GM19372 (cell line): ENCODE measurements at regions not wholly inside any gene's neighbourhood (a gene's known extent, or its start where the extent isn't known, plus 50 kb on each side); places are given as distances from the start of the nearest gene placed in this dataset.

ENCODE experiments used
- ATAC-seq: cut with Tn5 transposase; IDR thresholded peaks from one replicate; pipeline ENCODE4 v1.9.1; 2021; ENCODE audit warnings: mild to moderate bottlenecking, low read depth, moderate library complexity; ENCODE audit not compliant: unreplicated experiment

DNA sequence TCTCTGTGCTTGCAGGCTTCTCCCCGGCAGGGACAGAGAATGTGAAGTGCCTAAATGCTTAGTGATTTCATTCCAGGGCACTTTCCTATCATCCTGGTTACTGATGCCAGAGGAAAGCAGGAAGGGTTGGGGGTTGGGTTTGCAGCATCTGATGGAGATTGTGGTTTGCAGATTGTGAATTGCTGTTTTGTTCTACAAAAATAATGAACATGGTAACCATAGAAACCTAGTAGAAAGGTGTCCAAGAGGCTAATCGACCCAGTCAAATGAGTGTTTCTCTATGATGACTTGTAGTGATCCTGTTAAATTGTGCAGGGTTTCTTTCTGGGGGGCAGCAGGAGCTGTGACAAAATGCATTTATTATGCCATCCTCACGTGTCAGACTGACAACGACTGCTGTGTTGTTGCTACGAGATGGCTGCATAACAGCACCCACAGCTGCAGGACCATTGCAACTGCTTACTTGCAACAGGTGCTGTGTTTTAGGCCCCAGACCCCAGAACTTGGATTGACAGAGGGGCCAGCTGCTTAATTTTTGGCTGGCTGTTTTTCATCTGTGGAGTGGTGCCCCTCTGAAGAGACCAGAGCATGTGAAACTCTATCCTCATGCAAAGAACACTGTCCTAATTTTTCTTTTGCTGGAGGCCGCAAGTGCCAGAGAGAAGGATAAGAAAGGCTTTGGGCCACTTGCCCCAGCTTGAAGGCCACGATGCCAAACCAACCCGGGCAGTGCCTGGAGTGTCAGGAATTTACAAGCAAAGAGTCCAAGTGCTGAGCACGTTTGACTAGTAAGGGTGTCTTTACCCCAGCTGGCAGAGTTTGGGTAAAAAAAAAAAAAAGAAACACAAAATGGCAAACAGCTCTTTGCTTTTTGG is 397.8 kb downstream of the GADD45G start:
- no peak for ATAC-seq

DNA sequence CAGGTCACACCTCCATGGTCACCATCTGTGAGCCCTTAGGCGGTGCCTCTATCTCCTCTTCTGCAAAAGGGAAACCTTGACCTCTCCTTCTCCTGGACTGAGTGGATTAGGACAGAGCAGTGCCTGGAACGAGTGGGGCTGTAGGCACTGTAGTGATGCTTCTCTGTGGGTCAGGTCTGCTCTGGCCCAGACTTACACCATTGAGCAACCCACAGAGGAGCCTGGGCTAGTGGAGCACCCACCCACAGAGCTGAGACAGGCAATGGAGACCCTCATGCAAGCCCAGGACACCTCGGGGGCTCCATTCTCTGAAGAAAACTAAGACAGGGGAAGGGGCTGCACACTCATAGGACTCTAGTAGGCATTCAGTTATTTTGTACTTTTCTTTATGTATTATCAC is 400.6 kb downstream of the GADD45G start:
- no peak for ATAC-seq

- no peak for ATAC-seq
Measured at GRCh38 chr9:90007516-90008440, 403.0 kb downstream of the GADD45G start.

DNA sequence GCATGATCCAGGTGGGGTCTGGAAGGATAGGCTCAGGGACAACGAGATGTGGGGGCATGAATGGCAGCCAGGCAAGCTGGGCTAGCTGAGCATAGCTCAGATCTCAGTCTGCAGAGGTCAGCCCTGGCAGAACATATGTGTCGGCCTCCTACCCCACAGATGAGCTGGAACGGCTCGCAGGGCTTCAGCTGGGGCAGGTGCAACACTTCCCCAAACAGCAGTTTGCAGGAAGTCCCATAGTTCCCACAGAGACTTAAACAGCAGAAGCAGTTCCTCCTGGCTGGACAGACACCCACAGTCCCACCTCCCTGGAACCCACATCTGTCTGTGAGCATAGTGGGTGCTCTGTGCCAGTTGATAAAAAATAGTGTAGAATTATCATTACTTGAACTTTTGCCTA is 404.6 kb downstream of the GADD45G start:
- no peak for ATAC-seq

- no peak for ATAC-seq
Measured at GRCh38 chr9:90010793-90011192, 406.0 kb downstream of the GADD45G start.

- ATAC-seq = no peak
Measured at GRCh38 chr9:90012949-90013348, 408.1 kb downstream of the GADD45G start.

- ATAC-seq = no peak
Measured at GRCh38 chr9:90013778-90014177, 409.0 kb downstream of the GADD45G start.

DNA sequence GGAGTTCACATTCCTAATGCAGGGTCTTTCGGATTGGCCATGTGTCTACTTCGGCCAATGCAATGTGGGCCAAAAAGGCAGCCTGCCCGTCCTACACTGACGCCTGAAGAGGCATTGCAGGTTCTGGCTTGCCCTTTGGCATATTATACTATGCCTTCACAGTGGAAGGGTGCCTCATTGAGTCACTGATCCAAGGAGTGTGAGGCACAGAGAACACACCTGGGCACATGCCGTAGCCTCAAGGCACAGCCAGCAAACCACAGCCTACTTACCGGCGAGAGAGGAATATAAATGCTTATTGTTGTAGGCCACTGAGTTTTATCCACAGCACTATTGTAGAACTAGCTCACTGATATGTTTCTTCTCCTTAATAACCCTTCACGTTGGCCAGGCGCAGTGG is 409.6 kb downstream of the GADD45G start:
- ATAC-seq = no peak

- ATAC-seq = no peak
Measured at GRCh38 chr9:90016272-90016671, 411.5 kb downstream of the GADD45G start.

GRCh38 chr9:90017679-90018078 is 412.9 kb downstream of the GADD45G start:
- ATAC-seq = no peak

DNA sequence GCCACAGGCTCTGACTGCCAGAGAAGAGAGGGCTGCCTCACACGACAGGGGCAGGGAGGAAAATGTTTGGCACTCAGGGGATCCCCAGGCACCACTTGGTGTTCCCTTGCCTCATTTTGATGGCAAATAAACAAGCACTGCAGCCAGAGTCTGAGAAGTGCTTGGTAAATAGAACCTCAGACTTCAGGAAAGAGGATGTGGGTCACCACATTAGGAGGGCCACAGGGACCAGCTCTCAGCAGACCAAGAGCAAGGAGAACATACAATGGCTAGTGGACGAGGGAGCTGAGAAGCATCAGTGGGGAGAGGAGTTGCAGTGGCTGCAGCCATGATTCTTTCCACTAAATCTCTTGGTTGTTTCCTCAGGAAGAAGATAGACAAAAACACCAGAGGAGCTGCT is 413.9 kb downstream of the GADD45G start:
- ATAC-seq = no peak

DNA sequence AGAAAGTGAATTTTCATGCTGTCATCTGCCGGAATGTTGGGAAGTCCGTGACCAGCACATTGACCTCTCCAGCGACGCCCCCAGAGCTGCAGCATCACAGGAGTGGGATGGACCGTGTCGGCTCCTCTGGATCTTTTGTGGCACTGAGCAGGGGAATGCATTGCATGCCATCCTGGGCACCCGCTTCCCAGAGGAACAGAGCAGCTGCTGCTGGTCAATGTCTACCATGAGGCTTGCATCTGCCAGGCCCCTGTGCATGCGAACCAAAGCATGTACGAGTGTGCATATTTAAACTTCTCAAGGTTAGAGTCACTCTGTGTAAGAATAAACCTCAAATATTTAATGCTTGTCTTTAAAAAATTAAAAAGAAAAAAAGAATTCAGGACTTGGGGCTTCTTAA is 414.8 kb downstream of the GADD45G start:
- ATAC-seq = no peak

DNA sequence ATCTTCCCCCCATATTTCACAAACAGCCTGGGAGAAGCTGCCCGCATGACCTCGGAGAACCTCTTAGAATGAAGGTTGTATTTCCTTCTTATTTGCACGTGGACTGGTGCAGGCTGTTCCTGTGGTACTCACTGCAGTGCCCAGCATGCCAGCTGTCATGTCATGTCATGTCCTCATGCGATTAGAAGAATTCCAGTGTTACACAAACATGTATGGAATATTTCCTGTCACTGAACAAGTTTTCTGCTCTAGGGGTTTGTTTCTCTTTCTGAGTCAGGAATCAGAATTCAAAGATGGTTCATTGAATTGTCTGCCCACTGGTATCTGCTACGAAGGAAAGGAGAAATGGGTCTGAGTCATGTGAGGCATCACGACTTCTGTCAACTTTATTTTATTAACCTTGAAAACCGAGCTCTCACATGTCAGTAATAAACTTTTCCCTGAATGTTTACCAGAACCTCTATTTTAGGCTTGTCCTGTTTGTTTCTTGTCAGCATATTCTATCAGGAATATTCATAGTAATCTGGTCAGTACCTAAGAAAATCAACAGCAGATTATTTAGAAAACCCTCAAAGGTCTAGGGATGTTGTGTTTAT is 415.6 kb downstream of the GADD45G start:
- ATAC-seq = no peak

- no peak for ATAC-seq
Measured at GRCh38 chr9:90021216-90021906, 416.5 kb downstream of the GADD45G start.

GRCh38 chr9:90022474-90022873 is 417.7 kb downstream of the GADD45G start:
- no peak for ATAC-seq

DNA sequence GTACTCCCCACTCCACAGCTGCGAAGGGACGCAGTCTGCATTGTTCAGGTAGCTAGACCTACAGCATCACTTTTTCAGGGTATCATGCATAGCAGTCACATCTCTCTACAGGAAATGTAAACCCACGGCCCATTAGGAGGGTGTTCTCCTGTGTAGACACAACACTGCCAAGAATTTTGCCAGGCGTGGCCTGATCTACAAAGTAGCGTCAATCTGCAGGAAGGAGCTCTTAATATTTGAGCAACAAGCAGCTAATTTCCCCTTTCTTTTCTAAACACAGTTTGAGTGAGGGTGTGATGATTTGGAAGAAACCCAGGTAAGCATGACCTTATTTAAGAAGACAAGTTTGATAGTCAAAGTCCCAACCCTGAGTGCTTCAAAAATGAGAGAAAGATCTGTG is 419.0 kb downstream of the GADD45G start:
- no peak for ATAC-seq

DNA sequence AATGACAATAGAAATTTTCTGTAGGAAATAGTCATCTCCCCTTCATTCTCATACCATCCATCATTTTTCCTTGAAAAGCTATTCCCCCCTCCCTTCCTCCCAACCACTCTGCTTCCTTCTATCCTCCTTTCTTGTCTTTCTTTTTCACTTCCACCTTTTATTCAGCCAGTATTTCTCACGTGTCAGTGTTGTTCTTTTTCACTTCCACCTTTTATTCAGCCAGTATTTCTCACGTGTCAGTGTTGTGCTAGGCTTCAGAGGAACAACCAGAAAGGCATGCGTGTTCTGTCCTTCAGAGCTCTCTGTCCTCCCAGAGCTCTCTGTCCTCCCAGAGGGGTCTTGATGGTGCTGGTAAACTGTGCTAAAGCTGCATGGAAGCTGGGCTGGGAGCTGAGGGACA is 419.6 kb downstream of the GADD45G start:
- no peak for ATAC-seq

GRCh38 chr9:90024823-90025222 is 420.0 kb downstream of the GADD45G start:
- no peak for ATAC-seq

- ATAC-seq = no peak
Measured at GRCh38 chr9:90025816-90026215, 421.0 kb downstream of the GADD45G start.

DNA sequence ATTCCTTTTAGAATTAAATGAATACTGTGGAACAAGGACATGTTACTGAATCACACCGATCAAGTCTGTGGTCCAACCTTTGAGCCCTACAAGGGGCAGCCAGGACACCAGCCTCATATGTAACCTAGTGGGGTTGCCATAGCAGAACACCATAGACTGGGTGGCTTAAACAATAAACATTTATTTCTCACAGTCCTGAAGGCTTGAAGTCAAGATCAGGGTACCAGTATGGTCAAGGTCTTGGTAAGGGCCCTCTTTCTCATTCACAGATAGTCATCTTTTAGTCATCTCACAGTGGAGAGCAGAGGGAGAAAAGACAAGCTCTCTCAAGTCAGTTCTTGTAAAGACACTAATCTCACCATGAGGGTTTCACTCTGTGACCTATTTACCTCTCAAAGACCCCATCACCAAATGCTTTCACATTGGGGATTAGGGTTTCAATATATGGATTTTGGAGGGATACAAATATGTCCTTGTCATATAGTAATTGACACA is 422.5 kb downstream of the GADD45G start:
- no peak for ATAC-seq
